DMS153 treated with DMSO at 0.1 percent for 48 hours (cell line): ENCODE measurements at regions not wholly inside any gene's neighbourhood (a gene's known extent, or its start where the extent isn't known, plus 50 kb on each side); places are given as distances from the start of the nearest gene placed in this dataset.

Experiments used
- DNase-seq: peaks from one replicate; lab custom pipeline; 2025; ENCODE audit not compliant: unreplicated experiment; lab: John Stamatoyannopoulos, UW

- no peak for DNase-seq
Observed at GRCh38 chr5:116363780-116364179, 210.8 kb downstream of the SEMA6A start.

- DNase-seq = no peak
Observed at GRCh38 chr5:116361979-116362577, 212.5 kb downstream of the SEMA6A start.

GRCh38 chr5:116361171-116361967 is 213.3 kb downstream of the SEMA6A start:
- DNase-seq = peak; percentile 11

GRCh38 chr5:116360008-116360853 is 214.4 kb downstream of the SEMA6A start:
- DNase-seq = no peak

GRCh38 chr5:116359592-116359991 is 215.0 kb downstream of the SEMA6A start:
- no peak for DNase-seq

GRCh38 chr5:116358911-116359418 is 215.7 kb downstream of the SEMA6A start:
- no peak for DNase-seq

GRCh38 chr5:116358015-116358523 is 216.6 kb downstream of the SEMA6A start:
- no peak for DNase-seq

GRCh38 chr5:116355819-116356601 is 218.6 kb downstream of the SEMA6A start:
- DNase-seq = no peak

GRCh38 chr5:116354699-116355098 is 219.9 kb downstream of the SEMA6A start:
- no peak for DNase-seq

- no peak for DNase-seq
Observed at GRCh38 chr5:116347657-116348056, 227.0 kb downstream of the SEMA6A start.

- no peak for DNase-seq
Observed at GRCh38 chr5:116343961-116344360, 230.7 kb downstream of the SEMA6A start.
